WERI-Rb-1 (cell line): ENCODE measurements at regions not wholly inside any gene's neighbourhood (a gene's known extent, or its start where the extent isn't known, plus 50 kb on each side); places are given as distances from the start of the nearest gene placed in this dataset.

Experiments
- DNase-seq: peaks from one replicate; pipeline ENCODE4 v3.0.0-alpha.2; 2020
- H3K27ac ChIP-seq: fragments of 250-450 bp; sonication (Bioruptor Pico); 2 replicates; pipeline ENCODE4 v1.5.1; 2020; ENCODE audit warnings: mild to moderate bottlenecking, moderate library complexity
- H3K27me3 ChIP-seq: fragments of 250-450 bp; sonication (Bioruptor Pico); 2 replicates; pipeline ENCODE4 v1.5.1; 2021; ENCODE audit warnings: mild to moderate bottlenecking, low read depth, moderate library complexity; ENCODE audit not compliant: insufficient read depth, severe bottlenecking
- H3K36me3 ChIP-seq: fragments of 250-450 bp; sonication (Bioruptor Pico); 2 replicates; pipeline ENCODE4 v1.5.1; 2020; ENCODE audit warnings: mild to moderate bottlenecking, moderate library complexity
- H3K4me3 ChIP-seq: 2 replicates; pipeline ENCODE4 v1.5.1; 2011; ENCODE audit warnings: low read depth, mild to moderate bottlenecking, control low read depth, low read length
- H3K9me3 ChIP-seq: fragments of 250-450 bp; sonication (Bioruptor Pico); 2 replicates; pipeline ENCODE4 v1.5.1; 2021; ENCODE audit warnings: mild to moderate bottlenecking, moderate library complexity; ENCODE audit not compliant: severe bottlenecking
- CTCF ChIP-seq: IDR thresholded peaks from 2 replicates; pipeline ENCODE4 v1.5.1; 2011; ENCODE audit warnings: low read depth, mild to moderate bottlenecking, control low read depth, inconsistent platforms, low read length

GRCh38 chrX:3204606-3205005, 141.8 kb downstream of the MXRA5 start:
- no peaks in the 10 kb centered on the region for H3K9me3 ChIP-seq
- TF ChIP-seq CTCF: no peak
- no peak for DNase-seq
- H3K27ac ChIP-seq: no peak overlapping the region
- H3K27me3 ChIP-seq: peaks cover 2% of the 10 kb centered on the region
- H3K36me3 ChIP-seq: no peaks in the 10 kb centered on the region
- no peak overlapping the region for H3K4me3 ChIP-seq

GRCh38 chrX:3195845-3196244, 150.6 kb downstream of the MXRA5 start:
- Histone ChIP-seq H3K9me3 (no peaks in the 10 kb centered on the region), H3K4me3 (no peak overlapping the region), H3K36me3 (no peaks in the 10 kb centered on the region), H3K27me3 (peaks cover 2% of the 10 kb centered on the region), H3K27ac (no peak overlapping the region)
- no peak for DNase-seq
- no peak for TF ChIP-seq CTCF

GRCh38 chrX:3192835-3193234, 151.6 kb downstream of the ARSF start:
- TF ChIP-seq CTCF: no peak
- Histone ChIP-seq H3K27me3 (peaks cover 2% of the 10 kb centered on the region), H3K9me3 (no peaks in the 10 kb centered on the region), H3K4me3 (no peak overlapping the region), H3K36me3 (no peaks in the 10 kb centered on the region), H3K27ac (no peak overlapping the region)
- no peak for DNase-seq

GRCh38 chrX:3191796-3192195, 150.5 kb downstream of the ARSF start:
- no peaks in the 10 kb centered on the region for H3K9me3 ChIP-seq
- H3K4me3 ChIP-seq: no peak overlapping the region
- TF ChIP-seq CTCF: no peak
- no peak for DNase-seq
- peaks cover 5% of the 10 kb centered on the region for H3K27me3 ChIP-seq
- no peak overlapping the region for H3K27ac ChIP-seq
- no peaks in the 10 kb centered on the region for H3K36me3 ChIP-seq

GRCh38 chrX:3191201-3191600, 149.9 kb downstream of the ARSF start:
- no peaks in the 10 kb centered on the region for H3K9me3 ChIP-seq
- DNase-seq: no peak

More at GRCh38 chrX:3191201-3191600, 149.9 kb downstream of the ARSF start:
- no peak overlapping the region for H3K4me3 ChIP-seq
- peaks cover 5% of the 10 kb centered on the region for H3K27me3 ChIP-seq
- TF ChIP-seq CTCF: no peak
- H3K36me3 ChIP-seq: no peaks in the 10 kb centered on the region
- no peak overlapping the region for H3K27ac ChIP-seq
